ENCODE measurements at regions not wholly inside any gene's neighbourhood (a gene's known extent, or its start where the extent isn't known, plus 50 kb on each side); places are given as distances from the start of the nearest gene placed in this dataset.
A peak's percentile ranks its signal among the peaks of the same experiment; 100 is the strongest.

- Histone ChIP-seq H3K79me2 (ENCODE audit: insufficient read depth, low read depth, low read length) (no peaks in the 10 kb centered on the region), H3K9me2 (ENCODE audit: insufficient read depth, low read length) (no peaks in the 10 kb centered on the region), H4K20me1 (ENCODE audit: insufficient read depth, low read length) (no peaks in the 10 kb centered on the region), H3K4me3 (ENCODE audit: low read depth, low read length, poor library complexity, severe bottlenecking) (peak overlapping the region; percentile 14), H3K36me3 (ENCODE audit: insufficient read depth, low read length) (no peaks in the 10 kb centered on the region), H3K4me2 (ENCODE audit: low read length) (peak overlapping the region; percentile 51), H3K4me1 (ENCODE audit: insufficient read depth, low read length, poor library complexity, severe bottlenecking) (peaks cover 9% of the 10 kb centered on the region), H2AFZ (ENCODE audit: low read length) (peak overlapping the region; percentile 95), H3K27ac (ENCODE audit: low read depth, low read length, poor library complexity, severe bottlenecking) (peak overlapping the region; percentile 39), H3K9me3 (ENCODE audit: low read length) (0 out of 2 replicates have a peak, but pooled peaks cover 2% of the 10 kb centered on the region)
- peak; percentile 54 for DNase-seq (ENCODE audit: low spot score)
- POLR2A ChIA-PET, result interaction anchor here (0.6 to 1.0 kb wide), 4 partner anchors 34 to 526 kb away, joined by 3 to 4 read pairs (median 3); no protein-coding TSS in a partner anchor
- TF ChIP-seq EZH2phosphoT487 (IDR thresholded peaks at IDR 0.05; ENCODE audit: borderline replicate concordance, low read depth, low read length), result no peak
- TF ChIP-seq CTCF (conservative IDR thresholded peaks at IDR 0.05; ENCODE audit: low read length), result no peak
- CTCF ChIA-PET (ENCODE audit: unreplicated experiment), result no interaction called here
- no TSS peak for BruUV-seq (replicated peaks)
- intact Hi-C loops (cut with micrococcal nuclease; ENCODE audit: unreplicated experiment), result loop anchor here (5.0 kb wide), 1 partner anchor 34 kb away; no protein-coding TSS in a partner anchor
Observed at GRCh38 chr4:175405961-175406360, 406.1 kb downstream of the GPM6A start.

- peaks cover 9% of the 10 kb centered on the region for H3K4me1 ChIP-seq (ENCODE audit: insufficient read depth, low read length, poor library complexity, severe bottlenecking)
- no peaks in the 10 kb centered on the region for H3K9me2 ChIP-seq (ENCODE audit: insufficient read depth, low read length)
- POLR2A ChIA-PET, result no interaction called here
- DNase-seq (ENCODE audit: low spot score), result no peak
- H3K4me2 ChIP-seq (ENCODE audit: low read length), result no peak overlapping the region
- H3K79me2 ChIP-seq (ENCODE audit: insufficient read depth, low read depth, low read length), result no peaks in the 10 kb centered on the region
- no peak for TF ChIP-seq EZH2phosphoT487 (IDR thresholded peaks at IDR 0.05; ENCODE audit: borderline replicate concordance, low read depth, low read length)
- TF ChIP-seq CTCF (conservative IDR thresholded peaks at IDR 0.05; ENCODE audit: low read length), result no peak
- CTCF ChIA-PET (ENCODE audit: unreplicated experiment), result no interaction called here
- no peaks in the 10 kb centered on the region for H3K36me3 ChIP-seq (ENCODE audit: insufficient read depth, low read length)
- no peaks in the 10 kb centered on the region for H4K20me1 ChIP-seq (ENCODE audit: insufficient read depth, low read length)
- no peak overlapping the region for H3K27ac ChIP-seq (ENCODE audit: low read depth, low read length, poor library complexity, severe bottlenecking)
- no peak overlapping the region for H3K4me3 ChIP-seq (ENCODE audit: low read depth, low read length, poor library complexity, severe bottlenecking)
- H2AFZ ChIP-seq (ENCODE audit: low read length), result no peak overlapping the region
- 0 out of 2 replicates have a peak, but pooled peaks cover under 1% of the 10 kb centered on the region for H3K9me3 ChIP-seq (ENCODE audit: low read length)
- BruUV-seq (replicated peaks), result no TSS peak
- intact Hi-C loops (cut with micrococcal nuclease; ENCODE audit: unreplicated experiment), result loop anchor here (5.0 kb wide), 1 partner anchor 36 kb away; no protein-coding TSS in a partner anchor
Observed at GRCh38 chr4:175407926-175408325, 404.1 kb downstream of the GPM6A start.

- intact Hi-C loops (cut with micrococcal nuclease; ENCODE audit: unreplicated experiment), result no loop called here
- no peaks in the 10 kb centered on the region for H4K20me1 ChIP-seq (ENCODE audit: insufficient read depth, low read length)
- H3K9me2 ChIP-seq (ENCODE audit: insufficient read depth, low read length), result no peaks in the 10 kb centered on the region
- H3K27ac ChIP-seq (ENCODE audit: low read depth, low read length, poor library complexity, severe bottlenecking), result no peak overlapping the region
- H3K36me3 ChIP-seq (ENCODE audit: insufficient read depth, low read length), result no peaks in the 10 kb centered on the region; the same call in 1 of the 2 replicates
- no TSS peak for BruUV-seq (replicated peaks)
- no peaks in the 10 kb centered on the region for H3K79me2 ChIP-seq (ENCODE audit: insufficient read depth, low read depth, low read length)
- H3K9me3 ChIP-seq (ENCODE audit: low read length), result peaks cover 32% of the 10 kb centered on the region; the same call in 1 of the 2 replicates
- TF ChIP-seq CTCF (conservative IDR thresholded peaks at IDR 0.05; ENCODE audit: low read length) (no peak), EZH2phosphoT487 (IDR thresholded peaks at IDR 0.05; ENCODE audit: borderline replicate concordance, low read depth, low read length) (no peak)
- peaks cover 2% of the 10 kb centered on the region for H3K4me1 ChIP-seq (ENCODE audit: insufficient read depth, low read length, poor library complexity, severe bottlenecking)
- no peak overlapping the region for H2AFZ ChIP-seq (ENCODE audit: low read length)
- H3K4me3 ChIP-seq (ENCODE audit: low read depth, low read length, poor library complexity, severe bottlenecking), result no peak overlapping the region
- POLR2A ChIA-PET, result no interaction called here
- CTCF ChIA-PET (ENCODE audit: unreplicated experiment), result no interaction called here
- no peak for DNase-seq (ENCODE audit: low spot score)
- no peak overlapping the region for H3K4me2 ChIP-seq (ENCODE audit: low read length)
Observed at GRCh38 chr4:175411251-175411650, 400.8 kb downstream of the GPM6A start.

Data from OCI-LY7 (cell line).